ENCODE measurements at regions not wholly inside any gene's neighbourhood (a gene's known extent, or its start where the extent isn't known, plus 50 kb on each side); places are given as distances from the start of the nearest gene placed in this dataset.

GRCh38 chr5:6187501-6187900 is 190.8 kb downstream of the MED10 start:
- no peak for TF ChIP-seq CTCF (IDR thresholded peaks at IDR 0.05; ENCODE audit: poor library complexity, severe bottlenecking)
- no peak for ATAC-seq (ENCODE audit: low read depth)
- no peaks in the 10 kb centered on the region for H3K4me1 ChIP-seq (ENCODE audit: insufficient read depth, poor library complexity, severe bottlenecking)

GRCh38 chr5:6185574-6185973 is 192.8 kb downstream of the MED10 start:
- no peak for TF ChIP-seq CTCF (IDR thresholded peaks at IDR 0.05; ENCODE audit: poor library complexity, severe bottlenecking)
- Histone ChIP-seq H3K4me1 (ENCODE audit: insufficient read depth, poor library complexity, severe bottlenecking) (no peaks in the 10 kb centered on the region), H3K27me3 (ENCODE audit: insufficient read depth, poor library complexity, severe bottlenecking) (no peaks in the 10 kb centered on the region), H3K4me3 (ENCODE audit: severe bottlenecking) (no peak overlapping the region), H3K9me3 (ENCODE audit: severe bottlenecking) (no peaks in the 10 kb centered on the region), H3K36me3 (ENCODE audit: low read depth) (no peaks in the 10 kb centered on the region), H3K27ac (ENCODE audit: poor library complexity, severe bottlenecking) (no peak overlapping the region)
- no peak for DNase-seq (ENCODE audit: low spot score)
- ATAC-seq (ENCODE audit: low read depth) = no peak

More at GRCh38 chr5:6187501-6187900, 190.8 kb downstream of the MED10 start:
- H3K4me3 ChIP-seq (ENCODE audit: severe bottlenecking) = no peak overlapping the region
- H3K36me3 ChIP-seq (ENCODE audit: low read depth) = no peaks in the 10 kb centered on the region
- H3K27ac ChIP-seq (ENCODE audit: poor library complexity, severe bottlenecking) = no peak overlapping the region
- H3K9me3 ChIP-seq (ENCODE audit: severe bottlenecking) = no peaks in the 10 kb centered on the region
- no peaks in the 10 kb centered on the region for H3K27me3 ChIP-seq (ENCODE audit: insufficient read depth, poor library complexity, severe bottlenecking)
- no peak for DNase-seq (ENCODE audit: low spot score)

- H3K9me3 ChIP-seq (ENCODE audit: severe bottlenecking) = no peaks in the 10 kb centered on the region
- no peaks in the 10 kb centered on the region for H3K36me3 ChIP-seq (ENCODE audit: low read depth)
- TF ChIP-seq CTCF (IDR thresholded peaks at IDR 0.05; ENCODE audit: poor library complexity, severe bottlenecking) = no peak
- DNase-seq (ENCODE audit: low spot score) (no peak), ATAC-seq (ENCODE audit: low read depth) (no peak)
- no peaks in the 10 kb centered on the region for H3K27me3 ChIP-seq (ENCODE audit: insufficient read depth, poor library complexity, severe bottlenecking)
- no peak overlapping the region for H3K27ac ChIP-seq (ENCODE audit: poor library complexity, severe bottlenecking)
- H3K4me1 ChIP-seq (ENCODE audit: insufficient read depth, poor library complexity, severe bottlenecking) = no peaks in the 10 kb centered on the region
- no peak overlapping the region for H3K4me3 ChIP-seq (ENCODE audit: severe bottlenecking)
These were observed 193.9 kb downstream of the MED10 start for GRCh38 chr5:6184481-6184880.

GRCh38 chr5:6183391-6184390 is 194.7 kb downstream of the MED10 start:
- Histone ChIP-seq H3K36me3 (ENCODE audit: low read depth) (no peaks in the 10 kb centered on the region), H3K4me1 (ENCODE audit: insufficient read depth, poor library complexity, severe bottlenecking) (no peaks in the 10 kb centered on the region), H3K27me3 (ENCODE audit: insufficient read depth, poor library complexity, severe bottlenecking) (no peaks in the 10 kb centered on the region), H3K9me3 (ENCODE audit: severe bottlenecking) (no peaks in the 10 kb centered on the region), H3K4me3 (ENCODE audit: severe bottlenecking) (no peak overlapping the region), H3K27ac (ENCODE audit: poor library complexity, severe bottlenecking) (no peak overlapping the region)
- no peak for DNase-seq (ENCODE audit: low spot score)
- no peak for TF ChIP-seq CTCF (IDR thresholded peaks at IDR 0.05; ENCODE audit: poor library complexity, severe bottlenecking)
- ATAC-seq (ENCODE audit: low read depth) = no peak
